ENCODE measurements at regions not wholly inside any gene's neighbourhood (a gene's known extent, or its start where the extent isn't known, plus 50 kb on each side); places are given as distances from the start of the nearest gene placed in this dataset.

GRCh38 chr22:48568736-48569330, 1258.8 kb downstream of the BRD1 start:
- no peak for TF ChIP-seq CTCF (IDR thresholded peaks at IDR 0.05; ENCODE audit: low read depth, low read length)
- no peaks in the 10 kb centered on the region for H3K27me3 ChIP-seq

GRCh38 chr22:48567213-48567975, 1260.3 kb downstream of the BRD1 start:
- Histone ChIP-seq H3K9me3 (ENCODE audit: low read depth) (no peaks in the 10 kb centered on the region), H3K27me3 (no peaks in the 10 kb centered on the region), H3K4me3 (no peak overlapping the region), H3K27ac (no peak overlapping the region), H3K36me3 (no peaks in the 10 kb centered on the region), H3K4me1 (ENCODE audit: low read depth) (no peaks in the 10 kb centered on the region)
- DNase-seq (ENCODE audit: low read depth in 1 of 2, low spot score in 1 of 2) = no peak
- no peak for TF ChIP-seq CTCF (IDR thresholded peaks at IDR 0.05; ENCODE audit: low read depth, low read length)

More at GRCh38 chr22:48568736-48569330, 1258.8 kb downstream of the BRD1 start:
- Histone ChIP-seq H3K36me3 (no peaks in the 10 kb centered on the region), H3K4me3 (no peak overlapping the region), H3K4me1 (ENCODE audit: low read depth) (no peaks in the 10 kb centered on the region), H3K27ac (no peak overlapping the region), H3K9me3 (ENCODE audit: low read depth) (no peaks in the 10 kb centered on the region)
- DNase-seq (ENCODE audit: low read depth in 1 of 2, low spot score in 1 of 2) = no peak

GRCh38 chr22:48566741-48567140, 1260.9 kb downstream of the BRD1 start:
- Histone ChIP-seq H3K36me3 (no peaks in the 10 kb centered on the region), H3K27ac (no peak overlapping the region), H3K9me3 (ENCODE audit: low read depth) (no peaks in the 10 kb centered on the region), H3K4me3 (no peak overlapping the region), H3K27me3 (no peaks in the 10 kb centered on the region), H3K4me1 (ENCODE audit: low read depth) (no peaks in the 10 kb centered on the region)
- no peak for DNase-seq (ENCODE audit: low read depth in 1 of 2, low spot score in 1 of 2)
- TF ChIP-seq CTCF (IDR thresholded peaks at IDR 0.05; ENCODE audit: low read depth, low read length) = no peak

- no peak for DNase-seq (ENCODE audit: low read depth in 1 of 2, low spot score in 1 of 2)
- H3K27ac ChIP-seq = no peak overlapping the region
- H3K4me3 ChIP-seq = no peak overlapping the region
- H3K9me3 ChIP-seq (ENCODE audit: low read depth) = no peaks in the 10 kb centered on the region
- H3K27me3 ChIP-seq = no peaks in the 10 kb centered on the region
- TF ChIP-seq CTCF (IDR thresholded peaks at IDR 0.05; ENCODE audit: low read depth, low read length) = no peak
- H3K4me1 ChIP-seq (ENCODE audit: low read depth) = no peaks in the 10 kb centered on the region
- H3K36me3 ChIP-seq = no peaks in the 10 kb centered on the region
These were observed 1261.7 kb downstream of the BRD1 start for GRCh38 chr22:48565901-48566501.

- no peak for TF ChIP-seq CTCF (IDR thresholded peaks at IDR 0.05; ENCODE audit: low read depth, low read length)
- Histone ChIP-seq H3K4me1 (ENCODE audit: low read depth) (no peaks in the 10 kb centered on the region), H3K9me3 (ENCODE audit: low read depth) (no peaks in the 10 kb centered on the region), H3K4me3 (no peak overlapping the region), H3K36me3 (no peaks in the 10 kb centered on the region), H3K27ac (no peak overlapping the region), H3K27me3 (no peaks in the 10 kb centered on the region)
- no peak for DNase-seq (ENCODE audit: low read depth in 1 of 2, low spot score in 1 of 2)
These were observed 1262.7 kb downstream of the BRD1 start for GRCh38 chr22:48564995-48565394.
